Fibroblast of skin of scalp (primary cell): ENCODE measurements at regions not wholly inside any gene's neighbourhood (a gene's known extent, or its start where the extent isn't known, plus 50 kb on each side); places are given as distances from the start of the nearest gene placed in this dataset.
"Not testable (repeated sequence)": the region's sequence is repeated elsewhere in the genome, so short reads cannot be mapped to it uniquely, and the experiment has no call there.

Source experiments
- DNase-seq: peaks from one replicate; pipeline ENCODE4 v3.0.0-alpha.2; 2013

DNA sequence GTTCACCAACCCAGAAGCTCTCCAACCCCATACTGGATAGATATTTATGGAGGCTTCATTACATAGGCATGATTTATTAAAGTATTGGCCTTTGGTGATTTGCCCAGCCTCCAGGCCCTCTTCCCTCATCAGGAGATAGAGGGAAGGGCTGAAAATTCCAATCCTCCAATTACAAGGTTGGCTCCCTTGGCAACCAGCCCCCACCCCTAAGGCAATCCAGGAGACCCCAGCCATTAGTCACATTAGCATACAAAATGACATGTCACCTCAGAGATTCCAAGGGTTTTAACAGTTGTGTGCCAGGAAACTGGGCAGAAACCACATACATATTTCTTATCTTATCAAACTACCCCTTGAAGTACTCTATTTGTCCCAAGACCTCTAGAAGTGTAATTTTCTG is 210.0 kb downstream of the HINT1 start:
- DNase-seq = no peak

DNA sequence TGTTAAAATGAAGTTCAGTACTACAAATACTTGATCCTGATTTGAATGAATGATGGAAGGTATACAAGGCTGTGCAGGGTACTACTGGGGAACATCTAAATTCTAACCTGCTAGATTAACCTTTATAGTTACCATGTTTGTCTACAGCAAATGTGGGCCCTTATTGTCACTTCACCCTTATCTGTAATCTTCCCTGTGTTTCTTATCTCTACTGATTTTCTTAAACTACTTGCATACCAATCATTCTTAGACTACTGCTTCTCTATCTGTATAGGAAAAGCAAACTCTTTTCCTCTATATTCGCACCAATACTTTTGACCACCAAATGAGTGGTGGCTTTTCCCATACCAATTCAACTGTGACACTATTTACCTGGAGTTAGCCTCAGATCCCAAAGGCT is 210.7 kb downstream of the HINT1 start:
- no peak for DNase-seq

DNA sequence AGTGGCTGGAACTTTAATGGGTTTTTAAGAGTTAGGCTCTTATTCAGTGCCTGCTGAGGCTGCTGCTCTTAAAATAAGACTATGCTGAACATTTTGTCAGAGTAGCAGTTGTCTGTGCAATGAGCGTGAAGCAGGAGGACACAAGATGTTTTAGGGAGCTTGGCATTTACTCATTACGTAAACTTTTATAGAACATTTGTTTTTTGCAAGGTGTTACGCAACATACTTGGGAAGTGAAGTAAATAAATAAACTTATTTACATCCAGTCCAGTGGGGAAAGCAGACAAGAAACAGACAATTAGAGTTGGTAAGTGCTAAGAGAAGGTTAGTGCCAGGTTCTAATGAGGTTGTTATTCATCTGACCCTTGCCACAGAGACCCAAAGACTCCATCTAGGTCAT is 226.0 kb downstream of the HINT1 start:
- no peak for DNase-seq

DNA sequence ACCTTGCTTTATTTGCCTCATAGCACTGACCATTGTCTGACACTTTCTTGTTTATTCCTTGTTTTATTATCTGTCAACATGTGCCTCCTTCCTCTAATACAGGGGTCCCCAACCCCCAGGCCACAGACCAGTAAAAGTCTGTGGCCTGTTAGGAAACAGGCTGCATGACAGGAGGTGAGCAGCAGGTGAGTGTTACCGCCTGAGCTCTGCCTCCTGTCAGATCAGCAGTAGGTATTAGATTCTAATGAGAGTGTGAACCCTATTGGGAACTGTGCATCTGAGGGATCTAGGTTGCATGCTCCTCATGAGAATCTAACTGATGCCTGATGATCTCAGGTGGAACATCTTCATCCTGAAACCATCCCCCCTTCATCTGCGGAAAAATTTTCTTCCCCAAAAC is 228.0 kb downstream of the HINT1 start:
- no peak for DNase-seq

DNA sequence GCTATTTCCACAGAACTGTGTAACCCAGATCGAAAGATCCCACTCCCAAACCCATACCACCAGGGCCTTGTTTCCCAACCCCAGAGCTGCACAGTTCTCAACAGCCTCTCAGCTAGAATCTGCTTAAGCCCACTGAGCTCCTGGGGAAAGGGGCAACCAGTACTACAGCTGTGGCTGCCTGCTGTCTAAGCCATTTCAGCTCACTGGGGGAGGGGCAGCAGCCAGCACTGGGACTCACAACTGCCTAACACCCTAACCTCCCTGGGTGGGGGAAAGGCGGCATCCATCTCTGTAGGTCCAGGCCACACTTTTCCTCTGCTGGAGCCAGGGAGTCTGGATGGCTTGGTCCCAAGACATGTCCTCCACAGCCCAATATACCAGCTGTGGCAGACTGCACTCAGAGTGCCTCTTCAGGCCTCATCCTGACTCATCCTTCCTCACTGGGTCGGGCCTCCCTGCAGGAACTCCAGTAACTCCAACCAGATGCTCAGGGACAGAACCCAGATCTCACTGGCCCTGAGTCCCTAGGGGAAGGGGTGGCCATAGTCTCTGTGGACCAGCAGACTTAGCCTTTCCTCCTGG is 241.4 kb downstream of the HINT1 start:
- DNase-seq = peak; percentile 72

DNA sequence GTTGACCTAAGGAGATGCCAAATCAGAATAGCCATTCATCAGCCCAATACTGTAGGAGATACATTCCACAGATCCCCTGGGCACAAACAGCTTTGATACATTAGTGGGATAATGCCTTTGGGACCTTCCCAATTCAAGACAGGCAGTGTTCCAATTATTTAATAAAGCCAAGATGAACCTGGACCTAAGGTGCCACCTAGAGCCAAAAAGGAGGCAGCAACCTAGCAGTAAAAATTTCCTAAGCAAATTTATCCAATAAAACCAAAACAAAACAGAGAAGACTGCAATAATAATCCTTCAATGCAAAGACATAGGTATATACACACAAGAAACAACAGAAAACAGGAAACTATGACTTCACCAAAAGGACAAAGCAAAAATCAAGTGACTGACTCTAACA is 253.0 kb downstream of the HINT1 start:
- DNase-seq = peak; percentile 31

DNA sequence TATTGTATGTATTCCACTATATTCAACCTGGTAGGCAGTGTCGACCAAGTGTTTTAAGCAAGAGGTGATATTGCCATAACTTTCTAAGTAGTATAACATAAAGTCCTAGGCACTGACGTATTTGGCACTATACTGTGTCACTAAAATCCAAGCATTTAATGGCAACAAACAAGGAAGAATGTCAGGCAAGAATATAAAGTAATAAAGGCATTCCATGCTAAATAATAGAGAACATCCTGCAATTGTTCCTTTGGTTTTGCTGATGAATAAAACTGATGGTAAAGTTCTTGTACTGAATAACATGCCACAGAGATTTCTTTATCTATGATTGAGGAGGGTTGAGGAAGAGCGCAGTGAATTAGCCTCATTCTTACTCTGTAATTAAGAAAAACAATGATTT is 256.9 kb downstream of the HINT1 start:
- DNase-seq = no peak

DNA sequence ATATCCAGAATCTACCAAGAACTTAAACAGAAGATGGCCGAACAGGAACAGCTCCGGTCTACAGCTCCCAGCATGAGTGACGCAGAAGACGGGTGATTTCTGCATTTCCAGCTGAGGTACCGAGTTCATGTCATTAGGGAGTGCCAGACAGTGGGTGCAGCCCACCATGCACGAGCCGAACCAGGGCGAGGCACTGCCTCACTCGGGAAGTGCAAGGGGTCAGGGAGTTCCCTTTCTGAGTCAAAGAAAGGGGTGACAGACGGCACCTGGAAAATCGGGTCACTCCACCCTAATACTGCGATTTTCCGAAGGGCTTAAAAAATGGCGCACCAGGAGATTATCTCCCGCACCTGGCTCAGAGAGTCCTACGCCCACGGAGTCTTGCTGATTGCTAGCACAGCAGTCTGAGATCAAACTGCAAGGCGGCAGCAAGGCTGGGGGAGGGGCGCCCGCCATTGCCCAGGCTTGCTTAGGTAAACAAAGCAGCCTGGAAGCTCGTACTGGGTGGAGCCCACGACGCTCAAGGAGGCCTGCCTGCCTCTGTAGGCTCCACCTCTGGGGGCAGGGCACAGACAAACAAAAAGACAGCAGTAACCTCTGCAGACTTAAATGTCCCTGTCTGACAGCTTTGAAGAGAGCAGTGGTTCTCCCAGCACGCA is 267.4 kb downstream of the HINT1 start:
- not testable (repeated sequence) for DNase-seq

DNA sequence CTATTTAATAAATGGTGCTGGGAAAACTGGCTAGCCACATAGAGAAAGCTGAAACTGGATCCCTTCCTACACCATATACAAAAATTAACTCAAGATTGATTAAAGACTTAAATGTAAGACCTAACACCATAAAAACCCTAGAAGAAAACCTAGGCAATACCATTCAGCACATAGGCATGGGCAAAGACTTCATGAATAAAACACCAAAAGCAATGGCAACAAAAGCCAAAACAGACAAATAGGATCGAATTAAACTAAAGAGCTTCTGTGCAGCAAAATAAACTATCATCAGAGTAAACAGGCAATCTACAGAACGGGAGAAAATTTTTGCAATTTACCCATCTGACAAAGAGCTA is 267.9 kb downstream of the HINT1 start:
- DNase-seq = not testable (repeated sequence)

DNA sequence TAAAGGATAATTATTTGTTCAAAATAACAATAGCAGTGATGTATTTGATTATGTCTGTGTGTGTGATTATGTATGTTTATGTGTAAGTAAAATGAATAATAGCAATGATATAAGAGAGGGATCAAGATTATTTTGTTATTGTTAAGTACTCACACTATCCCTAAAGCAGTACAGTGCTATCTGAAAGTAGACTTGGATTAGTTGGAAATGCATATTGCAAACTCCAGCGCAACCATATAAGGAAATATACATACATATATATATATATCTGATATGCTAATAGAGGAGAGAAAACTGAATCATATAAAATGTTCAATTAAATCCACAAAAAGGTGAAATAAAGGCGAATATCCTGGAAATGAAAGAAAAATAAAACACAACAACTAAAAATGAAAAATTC is 268.4 kb downstream of the HINT1 start:
- no peak for DNase-seq

DNA sequence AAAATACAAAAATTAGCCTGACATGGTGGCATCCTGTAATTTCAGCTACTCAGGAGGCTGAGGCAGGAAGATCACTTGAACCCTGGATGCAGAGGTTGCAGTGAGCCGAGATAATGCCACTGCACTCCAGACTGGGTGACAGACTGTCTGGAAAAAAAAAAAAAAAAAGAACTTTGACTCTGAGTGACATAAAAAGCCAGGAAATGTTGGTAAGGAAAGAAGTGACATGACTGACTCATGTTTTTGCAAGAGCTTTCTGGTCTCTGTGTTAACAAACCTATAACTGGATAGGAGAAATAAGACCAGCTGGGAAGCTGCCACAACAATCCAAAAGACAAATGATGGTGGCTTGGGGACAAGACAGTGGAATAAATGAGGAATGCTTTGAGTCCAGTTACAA is 272.1 kb downstream of the HINT1 start:
- DNase-seq = no peak

DNA sequence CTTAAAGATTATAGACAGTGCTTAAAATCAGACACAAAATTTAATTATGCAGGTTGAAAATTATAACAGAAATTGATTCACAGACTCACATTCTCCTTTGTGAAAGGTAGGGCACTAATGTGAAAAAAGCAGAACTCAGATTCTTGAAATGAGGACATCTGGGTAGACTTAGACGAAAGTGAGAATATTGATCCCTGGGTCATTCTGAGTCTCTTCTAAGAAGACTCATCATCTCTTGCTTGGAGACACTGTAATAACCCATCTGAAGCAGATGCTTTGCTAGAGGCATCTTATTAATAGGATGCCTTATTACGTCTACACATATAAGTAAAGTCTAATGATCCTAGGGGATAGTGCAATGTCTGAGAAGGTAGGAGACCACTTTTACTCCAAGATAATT is 274.4 kb downstream of the HINT1 start:
- DNase-seq = no peak

DNA sequence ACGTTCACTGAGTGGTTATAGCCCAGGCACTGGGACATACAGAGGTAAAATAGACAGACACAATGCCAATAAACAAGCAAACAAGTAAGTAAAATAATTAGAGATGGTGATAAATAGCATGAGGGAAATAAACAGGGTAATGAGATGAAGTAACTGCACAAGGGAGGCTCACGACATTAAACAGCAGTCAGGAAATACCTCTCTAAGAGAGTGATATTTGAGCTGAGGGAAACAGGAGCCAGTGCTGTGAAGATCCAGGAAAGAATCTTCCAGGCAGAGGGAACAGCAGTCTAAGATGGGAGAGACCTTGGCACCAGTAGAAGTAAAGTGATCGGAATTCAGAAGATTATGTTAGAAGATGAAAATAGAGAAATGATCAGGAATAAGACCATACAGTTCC is 279.4 kb downstream of the HINT1 start:
- DNase-seq = no peak

DNA sequence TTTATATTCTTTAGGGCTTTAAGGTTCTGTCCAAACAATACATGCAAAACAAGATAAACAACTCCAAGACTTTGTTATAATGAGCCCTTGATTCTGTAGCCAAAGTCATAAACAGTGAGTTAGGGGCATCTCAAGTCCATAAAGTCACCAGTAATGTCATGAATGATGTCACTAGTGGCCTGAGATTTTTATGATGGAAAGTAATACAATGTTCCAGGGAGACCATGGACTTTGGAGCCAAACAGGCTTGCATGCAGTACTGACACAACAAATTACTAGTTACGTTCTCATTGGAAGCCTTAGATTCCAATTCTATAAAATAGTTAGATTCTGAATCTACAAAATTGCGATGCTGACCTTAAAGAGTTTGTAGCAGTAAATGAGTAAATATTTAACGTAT is 280.0 kb downstream of the HINT1 start:
- no peak for DNase-seq

DNA sequence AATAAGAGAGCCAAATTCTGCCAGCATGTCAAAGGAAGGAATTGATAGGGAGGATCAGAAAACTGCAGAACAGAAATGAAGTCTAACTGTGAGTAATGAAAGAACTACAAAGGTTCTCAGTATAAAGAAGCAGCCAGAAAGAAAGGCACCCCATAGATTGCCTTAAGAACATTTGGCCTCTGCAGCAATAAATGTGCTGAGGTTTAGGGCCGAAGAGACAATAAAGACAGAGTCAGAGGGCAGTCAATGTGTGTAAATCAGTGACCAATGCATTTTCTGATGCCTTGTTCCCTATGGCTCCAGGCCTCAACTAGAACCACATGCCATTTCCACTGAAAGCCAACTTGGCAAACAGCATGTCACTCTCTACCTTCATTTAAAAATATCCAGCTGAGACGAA is 281.0 kb downstream of the HINT1 start:
- no peak for DNase-seq

DNA sequence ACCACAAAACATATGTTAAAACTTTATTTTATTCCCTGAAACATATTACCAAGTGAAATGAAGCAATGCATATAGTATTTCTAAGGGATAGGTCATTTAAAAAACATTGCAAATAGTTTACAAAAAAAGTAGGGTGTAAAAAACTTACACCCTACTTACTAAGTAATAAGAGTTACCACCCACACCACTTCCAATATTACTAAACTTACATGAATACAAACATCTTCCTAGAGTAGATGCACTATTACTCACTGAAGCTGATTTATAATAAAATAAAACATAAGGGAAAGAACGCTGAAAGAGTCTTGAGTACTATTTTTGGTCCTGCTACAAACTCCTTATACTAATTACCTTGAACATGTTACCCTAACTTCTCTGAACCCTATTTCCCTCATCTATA is 289.4 kb downstream of the HINT1 start:
- DNase-seq = no peak

DNA sequence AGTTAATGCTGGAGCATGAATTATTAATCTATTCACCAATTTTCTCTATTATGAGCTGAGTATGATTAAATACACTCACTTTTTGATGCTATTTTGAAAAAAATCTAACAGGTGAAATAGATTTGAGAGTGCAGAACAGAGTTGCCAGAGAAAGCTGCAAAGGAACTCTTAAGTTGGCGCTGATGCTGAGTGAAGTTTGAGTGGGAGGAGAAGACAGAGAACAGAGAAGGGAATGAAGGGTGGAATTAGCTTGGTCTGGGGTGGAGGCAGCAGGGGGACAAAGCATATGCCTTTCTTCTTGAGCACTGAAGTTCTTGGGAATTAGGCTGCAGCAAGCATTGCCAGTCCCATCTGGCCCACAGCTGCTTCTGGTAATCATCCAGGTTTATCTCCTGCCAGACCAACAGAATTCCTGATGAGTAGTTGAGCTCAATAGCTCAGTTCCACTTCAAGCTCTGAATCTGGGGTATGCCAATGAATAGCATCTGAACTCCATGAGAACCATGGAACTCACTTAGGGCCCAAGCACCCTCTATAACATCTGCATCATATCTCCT is 290.1 kb downstream of the HINT1 start:
- DNase-seq = peak; percentile 18

DNA sequence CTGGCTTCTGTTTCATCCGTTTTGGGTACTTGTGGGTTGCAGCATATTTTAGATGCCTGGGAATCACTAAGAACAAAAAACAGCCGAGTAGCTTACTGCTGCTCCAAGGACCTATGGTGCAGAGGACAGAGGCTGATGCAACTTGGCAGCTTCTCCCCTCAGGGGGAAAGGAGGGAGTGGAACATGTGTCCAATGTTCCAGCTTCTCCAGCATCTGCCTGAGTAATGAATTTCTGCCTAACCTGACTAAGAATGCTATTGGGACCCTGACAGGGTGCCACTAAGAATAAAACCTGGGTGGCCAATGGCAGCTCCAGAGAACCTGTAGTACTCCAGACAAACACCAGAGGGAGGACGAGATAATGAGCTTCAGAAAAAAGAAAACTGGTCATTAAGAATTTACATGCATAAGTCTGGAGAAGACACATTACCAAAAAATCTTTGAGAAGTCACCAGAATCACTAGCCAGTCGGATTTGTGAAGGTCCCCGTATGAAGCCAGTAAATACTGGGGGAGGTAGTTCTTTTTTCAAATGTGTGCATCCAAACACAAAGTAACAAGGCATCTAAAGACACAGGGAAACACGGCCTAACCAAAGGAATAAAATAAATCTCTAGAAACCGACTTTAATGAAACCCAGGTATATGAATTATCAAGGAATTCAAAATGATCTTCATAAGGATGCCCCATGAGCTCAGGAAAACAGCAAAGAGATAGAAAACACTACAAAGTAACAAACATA is 293.5 kb downstream of the HINT1 start:
- DNase-seq = peak; percentile 94

DNA sequence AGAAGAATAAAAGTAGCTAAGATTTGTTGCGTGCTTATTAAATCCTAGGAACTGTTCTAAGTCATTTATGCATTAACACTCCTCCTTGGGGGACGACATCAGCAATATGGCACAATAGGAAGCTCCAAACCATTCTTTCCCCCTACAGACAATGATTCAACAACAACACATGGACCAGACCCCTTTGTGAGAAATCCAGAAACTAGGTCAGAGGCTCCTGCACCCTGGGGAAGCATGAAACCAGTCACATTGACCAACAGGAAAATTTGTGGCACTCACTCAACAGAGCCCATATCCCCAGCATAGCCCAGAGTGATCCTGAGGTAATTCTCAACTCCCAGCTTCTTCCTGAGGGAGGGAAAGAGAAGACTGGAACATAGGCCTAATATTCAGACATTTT is 294.4 kb downstream of the HINT1 start:
- DNase-seq = peak; percentile 54

DNA sequence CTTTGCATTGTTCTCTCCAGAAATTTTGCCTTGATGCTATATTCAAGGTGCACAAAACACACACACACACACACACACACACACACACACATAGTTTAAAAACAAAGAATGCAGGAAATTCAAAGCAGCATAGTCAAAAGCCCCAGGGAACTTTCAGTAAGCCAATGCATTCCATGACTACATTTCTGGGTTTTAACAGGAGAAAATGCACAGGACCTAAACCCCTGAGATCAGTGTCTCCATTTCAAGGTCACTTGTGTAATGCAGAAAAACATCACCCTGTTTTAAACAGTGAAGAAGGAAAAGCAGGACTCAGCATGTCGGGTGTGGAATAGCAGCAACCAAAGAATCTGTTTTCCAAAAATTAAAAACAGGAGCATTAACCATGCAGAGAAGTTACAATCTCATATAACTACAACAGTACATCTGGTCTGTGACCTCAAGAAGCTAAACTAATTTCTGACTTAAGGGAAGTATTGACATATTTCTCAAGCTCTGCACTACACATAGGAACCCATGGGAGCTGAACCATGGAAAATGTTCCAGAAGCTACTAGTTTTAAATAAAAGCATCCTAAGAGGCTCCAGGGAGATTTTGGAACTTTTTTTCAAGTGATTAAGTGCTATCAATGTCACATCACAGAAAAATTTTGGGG is 296.7 kb downstream of the HINT1 start:
- peak; percentile 92 for DNase-seq

DNA sequence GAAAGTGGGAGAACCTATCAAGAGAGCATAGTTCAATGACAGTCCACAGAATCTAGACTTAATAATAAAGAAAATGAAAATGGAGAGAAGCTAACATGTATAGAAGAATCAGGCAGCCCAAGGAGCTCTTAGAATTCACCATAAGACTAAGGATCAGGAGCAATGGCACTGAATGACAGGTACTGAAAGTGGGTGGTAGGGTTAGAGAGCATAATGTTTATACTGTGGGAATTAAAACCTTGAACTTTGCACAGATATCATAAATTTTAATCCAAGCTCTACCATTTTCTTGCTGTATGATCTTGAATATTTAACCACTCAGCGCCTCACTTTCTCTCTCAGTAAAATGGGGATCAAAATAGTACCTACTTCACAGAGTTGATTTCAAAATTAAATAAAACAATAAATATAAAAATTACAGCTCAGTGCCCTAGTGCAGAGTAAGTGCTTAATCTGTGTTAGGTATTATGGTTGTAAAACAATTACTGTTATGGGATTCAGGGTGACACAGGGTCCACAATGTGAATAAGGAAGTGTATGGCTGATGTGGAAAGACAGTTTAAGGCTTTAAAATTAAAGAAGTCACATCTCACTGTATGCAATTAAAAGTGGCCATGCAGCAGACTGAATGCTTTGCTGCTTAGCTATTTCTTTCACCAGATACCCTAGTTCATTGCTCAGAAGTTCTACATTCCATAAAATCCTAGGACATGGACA is 319.8 kb downstream of the HINT1 start:
- no peak for DNase-seq

DNA sequence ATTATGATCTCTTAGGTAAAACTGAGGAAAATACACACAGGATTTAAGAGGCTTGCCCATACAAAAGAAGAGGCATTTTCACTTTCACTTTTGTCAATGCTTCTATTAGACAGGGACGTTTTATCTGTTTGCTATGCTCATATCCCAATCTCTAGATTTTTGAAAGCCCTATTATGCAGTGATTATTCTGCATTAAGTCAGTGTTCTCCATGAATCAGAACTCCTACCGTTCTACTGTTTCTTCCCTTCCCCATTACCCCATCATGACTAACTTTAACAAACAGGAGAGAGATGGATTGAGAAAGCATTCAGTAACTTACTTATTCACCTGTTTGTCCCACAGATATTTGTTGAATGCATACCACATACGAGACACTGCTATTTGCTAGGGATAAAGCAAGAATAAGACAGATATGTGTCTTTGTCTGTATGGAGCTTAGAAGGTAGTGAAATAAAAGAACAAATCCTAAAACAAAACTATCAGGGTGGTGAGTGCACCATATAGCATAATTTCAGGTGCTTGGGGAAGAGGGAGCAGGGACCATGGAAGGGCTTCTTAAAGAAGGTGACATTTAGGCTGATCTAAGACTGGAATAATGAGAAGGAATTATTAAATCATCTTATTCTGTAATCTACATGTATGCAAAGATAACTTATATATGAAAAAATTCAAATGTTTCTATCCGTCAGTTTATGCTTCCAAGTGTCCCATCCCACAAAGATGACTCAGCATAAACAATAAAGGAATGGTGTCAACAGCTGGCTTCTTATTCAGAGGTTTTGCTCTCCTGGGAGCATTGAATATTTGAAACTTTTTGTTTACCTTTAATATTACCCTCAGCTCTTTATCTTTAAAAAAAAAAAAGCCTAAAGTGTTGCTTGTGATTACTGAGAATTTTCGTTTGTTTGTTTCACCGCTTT is 328.1 kb downstream of the HINT1 start:
- DNase-seq = peak; percentile 19
